HG02973 (cell line): ENCODE measurements at regions not wholly inside any gene's neighbourhood (a gene's known extent, or its start where the extent isn't known, plus 50 kb on each side); places are given as distances from the start of the nearest gene placed in this dataset.
"Not testable (repeated sequence)": the region's sequence is repeated elsewhere in the genome, so short reads cannot be mapped to it uniquely, and the experiment has no call there.

Experiments used
- ATAC-seq: cut with Tn5 transposase; IDR thresholded peaks from one replicate; pipeline ENCODE4 v1.9.1; 2021; ENCODE audit warnings: moderate library complexity; ENCODE audit not compliant: unreplicated experiment

DNA sequence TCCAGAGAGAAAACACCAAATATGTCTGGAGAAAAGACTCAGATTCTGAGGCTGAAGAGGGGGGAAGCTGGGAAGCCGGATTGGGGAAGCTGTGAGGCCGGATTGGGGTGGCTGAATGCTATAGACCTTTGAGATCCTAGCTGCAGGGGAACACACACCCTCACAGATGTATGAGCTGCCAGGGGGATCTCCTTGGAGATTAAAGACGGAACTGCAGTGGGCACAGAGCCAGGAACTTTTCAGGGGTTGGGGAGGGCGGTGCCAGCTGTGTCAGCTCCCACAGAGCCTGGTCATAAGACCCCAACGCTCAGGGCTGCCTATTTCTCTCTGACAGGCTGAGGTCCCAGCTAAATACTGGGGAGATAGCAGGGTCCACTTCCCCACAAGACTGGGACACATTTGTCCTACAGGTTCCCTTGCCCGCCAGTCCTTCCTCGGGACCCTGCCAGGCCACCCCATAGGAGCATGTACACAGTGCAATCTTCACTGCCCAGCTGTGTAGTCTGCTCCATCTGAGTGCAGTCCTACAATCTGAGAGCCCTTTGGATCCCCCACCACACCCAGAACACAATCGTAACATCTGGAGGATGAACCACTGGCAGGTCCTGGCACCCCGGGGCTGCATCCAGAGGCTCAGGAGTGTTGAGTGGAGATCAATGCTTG lies 1893.9 kb downstream of the PCDH9 start:
- no peak for ATAC-seq

- no peak for ATAC-seq
Measured at GRCh38 chr13:65330691-65331090, 1899.4 kb downstream of the PCDH9 start.

GRCh38 chr13:65330287-65330686 lies 1899.8 kb downstream of the PCDH9 start:
- no peak for ATAC-seq

DNA sequence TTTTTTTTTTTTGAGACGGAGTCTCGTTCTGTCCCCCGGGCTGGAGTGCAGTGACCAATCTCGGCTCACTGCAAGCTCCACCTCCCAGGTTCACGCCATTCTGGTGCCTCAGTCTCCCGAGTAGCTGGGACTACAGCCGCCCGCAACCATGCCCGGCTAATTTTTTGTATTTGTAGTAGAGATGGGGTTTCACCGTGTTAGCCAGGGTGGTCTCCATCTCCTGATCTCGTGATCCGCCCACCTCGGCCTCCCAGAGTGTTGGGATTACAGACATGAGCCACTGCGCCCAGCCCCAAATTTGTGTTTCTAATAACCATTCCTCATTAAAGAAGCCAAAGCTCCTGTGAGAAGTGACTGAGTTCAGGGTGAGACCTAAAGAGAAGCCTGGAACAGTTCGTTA lies 1906.9 kb downstream of the PCDH9 start:
- ATAC-seq, result not testable (repeated sequence)

GRCh38 chr13:65321423-65321822 lies 1908.7 kb downstream of the PCDH9 start:
- ATAC-seq, result not testable (repeated sequence)

- no peak for ATAC-seq
Measured at GRCh38 chr13:65314008-65314407, 1916.1 kb downstream of the PCDH9 start.

GRCh38 chr13:65310663-65311328 lies 1919.3 kb downstream of the PCDH9 start:
- ATAC-seq, result no peak

GRCh38 chr13:65309906-65310305 lies 1920.2 kb downstream of the PCDH9 start:
- no peak for ATAC-seq

DNA sequence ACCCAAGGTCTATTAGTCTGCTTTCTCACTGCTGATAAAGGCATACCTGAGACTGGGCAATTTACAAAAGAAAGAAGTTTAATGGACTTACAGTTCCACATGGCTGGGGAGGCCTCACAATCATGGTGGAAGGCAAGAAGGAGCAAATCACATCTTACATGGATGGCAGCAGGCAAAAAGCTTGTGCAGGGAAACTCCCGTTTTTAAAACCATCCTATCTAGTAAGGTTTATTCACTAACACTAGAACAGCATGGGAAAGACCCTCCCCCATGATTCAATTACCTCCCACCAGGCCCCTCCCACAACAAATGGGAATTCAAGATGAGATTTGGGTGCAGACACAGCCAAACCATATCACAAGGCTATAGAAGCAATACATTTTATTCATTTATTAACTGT lies 1921.4 kb downstream of the PCDH9 start:
- not testable (repeated sequence) for ATAC-seq

DNA sequence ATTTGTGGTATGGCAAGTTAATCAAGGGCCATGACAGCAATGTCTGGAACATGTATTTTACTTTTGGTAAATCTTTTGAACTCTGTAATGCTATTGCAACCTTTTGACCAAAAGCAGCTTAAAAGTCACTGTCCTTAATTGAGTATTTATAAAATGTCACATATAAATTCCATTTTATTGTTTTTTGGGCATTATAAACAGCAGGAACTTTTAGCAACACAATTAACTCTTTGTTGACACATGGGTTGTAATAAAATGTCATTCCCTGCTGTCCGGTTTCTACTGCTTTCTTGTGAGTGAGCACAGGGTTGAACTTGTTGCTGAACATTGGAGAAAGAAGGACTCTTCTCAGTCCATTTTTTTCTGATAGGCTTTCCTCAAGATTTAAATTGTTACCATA lies 1923.1 kb downstream of the PCDH9 start:
- ATAC-seq, result no peak

DNA sequence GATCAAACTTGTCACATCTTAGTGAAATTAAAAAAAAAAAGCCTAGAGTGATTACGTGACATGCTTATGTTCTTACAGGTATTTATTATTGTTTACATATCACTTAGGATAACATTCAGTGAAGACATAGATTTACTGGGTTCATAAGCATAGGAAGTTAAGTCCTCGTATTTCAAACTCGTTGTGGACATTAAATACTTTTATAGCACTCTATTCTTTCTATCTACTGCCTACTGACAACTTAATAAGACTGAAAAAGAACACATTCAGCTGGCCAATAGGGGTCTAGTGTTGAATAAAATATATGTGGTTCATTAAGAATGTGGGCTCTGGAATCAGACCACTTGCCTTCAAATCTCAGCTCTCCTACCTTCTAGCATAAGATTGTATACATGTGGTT lies 1927.4 kb downstream of the PCDH9 start:
- ATAC-seq, result no peak

- ATAC-seq, result no peak
Measured at GRCh38 chr13:65301506-65301905, 1928.6 kb downstream of the PCDH9 start.

DNA sequence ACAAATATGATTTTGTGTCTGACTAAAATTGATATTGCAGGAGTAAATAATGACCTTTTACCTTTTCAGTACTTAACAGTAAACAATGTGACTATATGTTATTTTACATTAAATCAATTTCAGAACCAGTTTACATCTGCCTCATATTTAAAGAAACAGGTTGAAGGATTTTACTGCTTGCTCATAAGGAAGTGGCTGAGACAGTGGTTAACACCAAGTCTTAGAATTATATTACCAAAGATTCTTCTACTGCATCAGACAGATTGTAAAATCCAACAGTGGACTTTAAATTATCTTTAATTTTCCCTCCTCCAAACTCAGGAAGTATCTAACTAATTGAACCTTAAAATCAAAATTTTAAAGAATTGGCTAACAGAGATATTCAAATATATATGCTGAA lies 1929.9 kb downstream of the PCDH9 start:
- no peak for ATAC-seq

DNA sequence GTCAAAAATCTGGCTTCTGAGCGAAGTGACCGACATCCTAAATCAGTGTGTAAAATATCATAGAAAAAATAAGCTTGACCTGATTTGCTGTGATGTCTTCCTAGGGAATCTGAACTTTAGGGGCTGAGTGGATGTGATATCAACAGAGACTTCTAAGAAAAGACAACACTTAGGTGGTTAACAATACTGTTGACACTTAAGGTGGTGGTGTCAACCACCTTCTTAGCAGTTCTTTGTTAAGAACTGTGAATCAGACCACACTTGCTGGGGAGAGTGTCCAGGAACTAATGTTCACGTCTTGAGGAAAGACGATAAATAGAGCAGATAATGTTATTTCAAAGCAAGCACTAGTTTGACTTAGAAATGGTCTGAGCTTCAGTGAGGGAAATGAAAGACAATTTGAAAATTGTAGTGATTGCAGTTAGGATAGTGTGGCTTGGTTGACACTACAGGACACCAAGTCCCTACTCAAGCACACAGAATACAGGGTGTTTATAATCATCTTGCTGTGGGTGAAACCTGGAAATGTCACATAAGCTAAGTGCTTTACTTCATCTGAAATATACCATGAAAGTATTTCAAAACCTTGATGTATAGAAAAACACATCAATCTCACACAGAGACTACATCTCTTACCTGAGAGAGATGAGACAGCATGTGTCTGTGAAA lies 1936.5 kb downstream of the PCDH9 start:
- ATAC-seq, result no peak

GRCh38 chr13:65292488-65292901 lies 1937.6 kb downstream of the PCDH9 start:
- no peak for ATAC-seq

DNA sequence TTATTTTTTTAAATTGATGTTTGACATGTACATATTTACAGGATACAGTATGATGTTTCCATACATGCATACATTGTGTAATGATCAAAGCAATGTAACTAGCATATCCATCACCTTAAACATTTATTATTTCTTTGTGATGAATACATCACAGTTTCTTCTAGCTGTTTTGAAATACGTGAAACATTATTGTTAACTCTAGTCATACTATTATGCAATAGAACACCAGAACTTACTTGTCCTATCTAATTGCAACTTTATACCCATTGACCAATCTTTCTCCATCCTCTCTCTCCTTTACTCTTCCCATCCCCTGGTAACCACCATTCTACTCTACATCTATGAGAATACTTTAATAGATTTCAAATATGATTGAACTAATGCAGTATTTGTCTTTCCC lies 1942.7 kb downstream of the PCDH9 start:
- no peak for ATAC-seq

DNA sequence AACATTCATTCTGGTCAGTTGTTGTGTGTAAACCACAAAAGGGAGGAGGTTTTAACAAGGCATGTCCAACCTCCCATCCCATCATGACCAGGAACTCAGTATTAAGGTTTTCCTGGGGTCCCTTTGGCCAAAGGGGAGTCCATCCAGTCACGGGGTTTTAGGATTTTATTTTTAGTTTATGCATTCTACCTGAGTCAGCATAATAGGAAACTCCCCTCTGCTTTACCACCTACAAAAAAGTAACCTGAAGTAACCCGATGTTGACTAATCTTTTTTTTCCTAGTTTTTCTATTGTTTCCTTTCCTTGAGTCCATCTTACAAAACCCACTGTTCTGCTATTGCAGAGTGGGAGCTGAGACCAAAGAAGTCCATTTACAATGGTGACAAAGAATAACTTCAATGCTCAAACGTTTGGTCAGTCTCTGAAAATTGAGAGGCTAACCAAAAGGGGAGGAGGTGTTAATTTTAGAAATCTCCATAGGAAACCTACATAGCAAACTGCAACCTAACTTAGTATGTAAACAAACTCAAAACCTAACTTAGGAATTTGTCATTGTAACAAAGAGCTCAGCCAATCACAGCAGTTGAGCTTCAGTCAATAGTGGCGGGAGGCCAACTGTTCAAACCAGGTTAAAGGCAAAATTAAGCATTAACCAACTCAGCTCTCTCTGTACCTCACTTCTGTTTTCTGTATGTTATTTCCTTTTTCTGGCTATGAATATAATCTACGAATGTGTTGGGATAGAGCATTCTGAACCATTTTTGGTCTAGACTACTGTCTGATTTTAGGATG lies 1954.1 kb downstream of the PCDH9 start:
- no peak for ATAC-seq

- ATAC-seq, result no peak
Measured at GRCh38 chr13:65275108-65275507, 1955.0 kb downstream of the PCDH9 start.

DNA sequence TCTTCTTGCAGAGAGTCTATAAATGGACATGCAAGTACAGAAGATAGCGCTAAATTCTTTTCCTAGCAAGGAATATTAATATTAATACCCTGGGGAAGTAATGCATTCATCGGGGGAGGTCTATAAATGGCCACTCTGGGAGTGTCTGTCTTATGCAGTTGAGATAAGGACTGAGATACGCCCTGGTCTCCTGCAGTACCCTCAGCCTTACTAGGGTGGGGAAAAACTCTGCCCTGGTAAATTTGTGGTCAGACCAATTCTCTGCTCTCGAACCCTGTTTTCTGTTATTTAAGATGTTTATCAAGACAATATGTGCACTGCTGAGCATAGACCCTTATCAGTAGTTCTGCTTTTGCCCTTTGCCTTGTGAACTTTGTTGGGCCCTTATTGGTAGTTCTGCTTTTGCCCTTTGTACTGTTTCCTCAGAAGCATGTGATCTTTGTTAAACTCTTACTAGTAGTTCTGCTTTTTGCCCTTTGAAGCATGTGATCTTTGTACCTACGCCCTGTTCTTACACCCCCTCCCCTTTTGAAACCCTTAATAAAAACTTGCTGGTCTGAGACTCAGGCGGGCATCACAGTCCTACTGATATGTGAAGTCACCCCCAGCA lies 1956.2 kb downstream of the PCDH9 start:
- ATAC-seq, result not testable (repeated sequence)

DNA sequence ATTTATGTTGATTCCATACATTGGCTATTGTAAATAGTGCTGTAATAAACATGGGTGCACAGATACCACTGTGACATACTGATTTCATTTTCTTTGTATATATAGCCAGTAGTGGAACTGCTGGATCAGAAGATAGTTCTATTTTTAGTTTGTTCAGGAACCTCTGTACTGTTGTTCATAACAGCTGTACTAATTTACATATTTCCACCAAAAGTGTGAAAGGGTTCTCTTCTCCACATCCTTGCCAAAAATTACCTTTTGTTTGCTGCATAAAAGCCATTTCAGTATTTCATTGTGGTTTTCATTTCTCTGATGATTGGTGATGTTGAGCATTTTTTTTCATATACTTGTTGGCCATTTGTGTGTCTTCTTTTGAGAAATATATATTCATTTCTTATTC lies 1962.1 kb downstream of the PCDH9 start:
- no peak for ATAC-seq

GRCh38 chr13:65265988-65266387 lies 1964.1 kb downstream of the PCDH9 start:
- ATAC-seq, result no peak
